Keratinocyte (primary cell): ENCODE measurements at regions not wholly inside any gene's neighbourhood (a gene's known extent, or its start where the extent isn't known, plus 50 kb on each side); places are given as distances from the start of the nearest gene placed in this dataset.

Experiments used
- DNase-seq: peaks from one replicate; pipeline ENCODE4 v3.0.0-alpha.2; 2011; ENCODE audit warnings: low read depth, missing footprints, low spot score
- FAIRE-seq: peaks from 2 replicates; lab custom pipeline; 2011; peaks lifted over from hg19 to GRCh38; lab: Jason Lieb, UNC
- H2AFZ ChIP-seq: 2 replicates; pipeline ENCODE4 v1.6.0; 2012; ENCODE audit warnings: low read length, control low read depth, inconsistent platforms; ENCODE audit not compliant: control insufficient read depth
- H3K27ac ChIP-seq: 2 replicates; pipeline ENCODE4 v1.5.1; 2011; ENCODE audit warnings: low read length; ENCODE audit not compliant: control insufficient read depth, insufficient read depth
- H3K27me3 ChIP-seq: 3 replicates; pipeline ENCODE4 v1.6.0; 2011; ENCODE audit warnings: low read length; ENCODE audit not compliant: control insufficient read depth, insufficient read depth; ENCODE audit errors: extremely low read depth
- H3K36me3 ChIP-seq, 2 experiments: 2 replicates in 1 of 2; 3 replicates in 1 of 2; pipeline ENCODE4 v1.5.1; 2011; ENCODE audit warnings: low read length in 2 of 2, mild to moderate bottlenecking in 1 of 2; ENCODE audit not compliant: control insufficient read depth in 2 of 2, insufficient read depth in 2 of 2; ENCODE audit errors: extremely low read depth in 1 of 2
- H3K4me1 ChIP-seq: 3 replicates; pipeline ENCODE4 v1.5.1; 2011; ENCODE audit warnings: low read length; ENCODE audit not compliant: control insufficient read depth, insufficient read depth; ENCODE audit errors: extremely low read depth
- H3K4me2 ChIP-seq: 3 replicates; pipeline ENCODE4 v1.6.0; 2011; ENCODE audit warnings: low read depth, low read length; ENCODE audit not compliant: control insufficient read depth, insufficient read depth; ENCODE audit errors: extremely low read depth
- H3K4me3 ChIP-seq, 3 experiments: fragments of 200-600 bp in 1 of 3; sonication (generic) in 1 of 3; 2 replicates in 2 of 3; 3 replicates in 1 of 3; pipeline ENCODE4 v1.5.1; 2011 to 2016; ENCODE audit warnings: low read length in 3 of 3, mild to moderate bottlenecking in 3 of 3, control low read depth in 2 of 3, inconsistent platforms in 1 of 3, low read depth in 1 of 3, mixed read lengths in 1 of 3, mixed run types in 1 of 3, moderate library complexity in 1 of 3; ENCODE audit not compliant: control insufficient read depth in 2 of 3, insufficient read depth in 2 of 3; ENCODE audit errors: extremely low read depth in 1 of 3
- H3K79me2 ChIP-seq: 2 replicates; pipeline ENCODE4 v1.6.0; 2012; ENCODE audit warnings: low read length; ENCODE audit not compliant: control insufficient read depth, insufficient read depth
- H3K9ac ChIP-seq: 3 replicates; pipeline ENCODE4 v1.6.0; 2011; ENCODE audit warnings: low read length; ENCODE audit not compliant: control insufficient read depth, insufficient read depth; ENCODE audit errors: extremely low read depth
- H3K9me1 ChIP-seq: 3 replicates; pipeline ENCODE4 v1.6.0; 2011; ENCODE audit warnings: low read length; ENCODE audit not compliant: control insufficient read depth, insufficient read depth; ENCODE audit errors: extremely low read depth
- H3K9me3 ChIP-seq: 2 replicates; pipeline ENCODE4 v1.5.1; 2012; ENCODE audit warnings: low read depth, low read length; ENCODE audit not compliant: control insufficient read depth
- H4K20me1 ChIP-seq: 3 replicates; pipeline ENCODE4 v1.6.0; 2011; ENCODE audit warnings: low read length; ENCODE audit not compliant: control insufficient read depth, insufficient read depth; ENCODE audit errors: extremely low read depth
- CTCF ChIP-seq, 3 experiments: IDR thresholded peaks in 1 of 3; conservative IDR thresholded peaks in 1 of 3; optimal IDR thresholded peaks in 1 of 3; 2 replicates in 2 of 3; 3 replicates in 1 of 3; pipeline versions ENCODE3 to v1.5.1; 2011; ENCODE audit warnings: low read length in 3 of 3, mild to moderate bottlenecking in 3 of 3, moderate library complexity in 2 of 3, control low read depth in 1 of 3, inconsistent platforms in 1 of 3; ENCODE audit not compliant: insufficient read depth in 2 of 3; ENCODE audit errors: extremely low read depth in 1 of 3
- EZH2 ChIP-seq: IDR thresholded peaks from one replicate; pipeline ENCODE4 v1.6.1; 2012; ENCODE audit warnings: inconsistent platforms, mild to moderate bottlenecking, low read length, moderate library complexity
- dilution Hi-C: fragments of 300-500 bp; cut with MboI; formaldehyde crosslinking; loops from one replicate; pipeline ENCODE4 v1.7.0; 2020; ENCODE audit warnings: low sequenced_read_pairs; ENCODE audit not compliant: extremely low pct_ligation_motif_present

GRCh38 chr1:218513328-218513727 is 168.2 kb downstream of the TGFB2 start:
- Histone ChIP-seq H3K4me2 (no peak overlapping the region), H3K27ac (no peak overlapping the region), H4K20me1 (no peaks in the 10 kb centered on the region), H2AFZ (no peak overlapping the region), H3K4me1 (peaks cover 7% of the 10 kb centered on the region), H3K79me2 (no peaks in the 10 kb centered on the region), H3K36me3 (no peaks in the 10 kb centered on the region), H3K9me1 (no peaks in the 10 kb centered on the region), H3K9ac (no peak overlapping the region), H3K27me3 (no peaks in the 10 kb centered on the region), H3K9me3 (no peaks in the 10 kb centered on the region), H3K4me3 (no peak overlapping the region)
- dilution Hi-C loops = no loop called here
- DNase-seq (no peak), FAIRE-seq (no peak)
- TF ChIP-seq EZH2 = no peak
- no peak for TF ChIP-seq CTCF (optimal IDR thresholded peaks at IDR 0.05 in 1 of 3, IDR thresholded peaks at IDR 0.05 in 1 of 3, conservative IDR thresholded peaks at IDR 0.05 in 1 of 3; ENCODE audit: extremely low read depth in 1 of 3, insufficient read depth in 2 of 3, low read length in 3 of 3)

- Histone ChIP-seq H3K27me3 (no peaks in the 10 kb centered on the region), H3K9me1 (no peaks in the 10 kb centered on the region), H3K9me3 (no peaks in the 10 kb centered on the region), H3K4me1 (peaks cover 7% of the 10 kb centered on the region), H3K36me3 (no peaks in the 10 kb centered on the region), H3K4me2 (no peak overlapping the region), H3K79me2 (no peaks in the 10 kb centered on the region), H4K20me1 (no peaks in the 10 kb centered on the region), H3K4me3 (no peak overlapping the region), H3K9ac (no peak overlapping the region), H3K27ac (no peak overlapping the region), H2AFZ (no peak overlapping the region)
- DNase-seq (no peak), FAIRE-seq (no peak)
- TF ChIP-seq CTCF (optimal IDR thresholded peaks at IDR 0.05 in 1 of 3, IDR thresholded peaks at IDR 0.05 in 1 of 3, conservative IDR thresholded peaks at IDR 0.05 in 1 of 3; ENCODE audit: extremely low read depth in 1 of 3, insufficient read depth in 2 of 3, low read length in 3 of 3) (no peak), EZH2 (no peak)
- dilution Hi-C loops = no loop called here
Measured at GRCh38 chr1:218514689-218515088, 169.6 kb downstream of the TGFB2 start.
